CD8-positive, alpha-beta memory T cell (primary cell): ENCODE measurements at regions not wholly inside any gene's neighbourhood (a gene's known extent, or its start where the extent isn't known, plus 50 kb on each side); places are given as distances from the start of the nearest gene placed in this dataset.
A peak's percentile ranks its signal among the peaks of the same experiment; 100 is the strongest.

Experiments
- CTCF ChIA-PET: fragments of 350-600 bp; sonication (Branson Sonifier 250); formaldehyde crosslinking; loops from one replicate; lab custom pipeline; 2021; ENCODE audit warnings: antibody characterized with exemption; lab: Charles Lee
- POLR2A ChIA-PET: fragments of 350-600 bp; sonication (Branson Sonifier 250); formaldehyde crosslinking; loops from one replicate; lab custom pipeline; 2021; ENCODE audit warnings: antibody characterized with exemption; lab: Charles Lee
- DNase-seq, 5 donors: peaks; one replicate each; pipeline versions ENCODE4 v3.0.0 to v3.0.0-alpha.2; 2020 to 2022; ENCODE audit warnings: mixed read lengths in 1 of 5
- H3K27ac ChIP-seq: one replicate; pipeline ENCODE4 v1.7.0; 2013; ENCODE audit warnings: low read depth, mild to moderate bottlenecking, low read length, moderate library complexity
- H3K27me3 ChIP-seq: 2 replicates; pipeline ENCODE4 v1.7.0; 2013; ENCODE audit warnings: low read length, mild to moderate bottlenecking; ENCODE audit not compliant: insufficient read depth, poor library complexity, severe bottlenecking
- H3K36me3 ChIP-seq: 2 replicates; pipeline ENCODE4 v1.7.0; 2013; ENCODE audit warnings: mild to moderate bottlenecking, low read length, moderate library complexity; ENCODE audit not compliant: insufficient read depth
- H3K4me1 ChIP-seq: 2 replicates; pipeline ENCODE4 v1.7.0; 2013; ENCODE audit warnings: mild to moderate bottlenecking, low read length, moderate library complexity; ENCODE audit not compliant: insufficient read depth
- H3K4me3 ChIP-seq: 2 replicates; pipeline ENCODE4 v1.7.0; 2013; ENCODE audit warnings: mild to moderate bottlenecking, low read length
- H3K9me3 ChIP-seq: 2 replicates; pipeline ENCODE4 v1.7.0; 2013; ENCODE audit warnings: mild to moderate bottlenecking, low read length
- H3K27ac Mint-ChIP-seq, 8 donors: one replicate each; pipeline ENCODE4 v1.8.0; 2020 to 2021; ENCODE audit warnings: mixed read lengths in 8 of 8, mild to moderate bottlenecking in 6 of 8, inconsistent platforms in 3 of 8, moderate library complexity in 3 of 8
- H3K27me3 Mint-ChIP-seq, 2 donors: one replicate each; pipeline ENCODE4 v1.8.0; 2020 to 2021; ENCODE audit warnings: mixed read lengths in 2 of 2, mild to moderate bottlenecking in 1 of 2, moderate library complexity in 1 of 2
- H3K36me3 Mint-ChIP-seq, 3 donors: one replicate each; pipeline ENCODE4 v1.8.0; 2020 to 2021; ENCODE audit warnings: mixed read lengths in 3 of 3, inconsistent platforms in 1 of 3, mild to moderate bottlenecking in 1 of 3
- H3K4me1 Mint-ChIP-seq, 3 donors: one replicate each; pipeline ENCODE4 v1.8.0; 2020 to 2021; ENCODE audit warnings: mixed read lengths in 3 of 3, inconsistent platforms in 1 of 3, mild to moderate bottlenecking in 1 of 3
- H3K4me3 Mint-ChIP-seq, 7 donors: one replicate each; pipeline ENCODE4 v1.8.0; 2020 to 2021; ENCODE audit warnings: mixed read lengths in 7 of 7, mild to moderate bottlenecking in 6 of 7, moderate library complexity in 4 of 7, inconsistent platforms in 2 of 7
- H3K9me3 Mint-ChIP-seq, 5 donors: one replicate each; pipeline ENCODE4 v1.8.0; 2020 to 2022; ENCODE audit warnings: mixed read lengths in 5 of 5, mild to moderate bottlenecking in 3 of 5, moderate library complexity in 2 of 5, inconsistent platforms in 1 of 5

DNA sequence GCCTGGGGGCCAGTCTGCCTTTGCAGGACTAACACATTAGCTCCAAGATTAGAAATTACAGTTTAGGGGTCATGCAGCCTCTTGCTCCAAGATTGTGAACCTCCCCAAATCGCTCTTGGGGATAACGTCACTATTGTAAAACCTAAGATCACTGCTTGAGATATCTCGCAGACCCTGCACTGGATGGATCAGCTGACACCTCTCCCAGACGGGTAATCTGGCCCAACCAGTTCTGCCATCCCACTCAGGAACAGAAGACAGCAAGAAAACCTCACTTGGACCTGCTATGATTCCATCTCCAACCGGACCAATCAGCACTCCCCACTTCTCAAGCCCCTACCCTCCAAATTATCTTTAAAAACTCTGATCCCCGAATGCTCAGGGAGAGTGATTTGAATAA is 431.2 kb downstream of the GPM6A start:
- DNase-seq: no peak
- no peak overlapping the region for H3K4me3 ChIP-seq

DNA sequence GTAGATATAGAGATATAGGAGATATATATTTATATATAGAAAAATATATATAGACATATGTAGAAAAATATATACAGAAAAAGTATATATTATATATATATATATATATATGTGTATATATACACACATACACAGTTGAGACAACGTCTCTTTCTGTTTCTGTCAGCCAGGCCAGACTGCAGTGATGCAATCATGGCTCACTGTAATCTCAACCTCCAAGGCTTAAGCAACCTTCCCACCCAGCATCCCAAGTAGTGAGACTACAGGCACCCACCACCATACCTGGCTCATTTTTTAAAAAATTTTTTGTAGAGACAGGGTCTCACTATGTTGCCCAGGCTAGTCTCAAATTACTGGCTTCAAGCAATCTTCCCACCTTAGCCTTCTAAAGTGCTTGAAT is 426.3 kb downstream of the GPM6A start:
- ChIA-PET CTCF (no interaction called here), POLR2A (no interaction called here)
- H3K36me3 ChIP-seq: no peaks in the 10 kb centered on the region
- H3K27ac ChIP-seq: no peak overlapping the region
- H3K9me3 Mint-ChIP-seq: peaks cover 4 to 11% (median 9%) of the 10 kb centered on the region in 5 donors
- no peaks in the 10 kb centered on the region for H3K9me3 ChIP-seq
- H3K4me3 Mint-ChIP-seq: no peak overlapping the region
- no peaks in the 10 kb centered on the region for H3K36me3 Mint-ChIP-seq
- no peaks in the 10 kb centered on the region for H3K27me3 Mint-ChIP-seq
- H3K4me3 ChIP-seq: no peak overlapping the region
- H3K4me1 Mint-ChIP-seq: no peaks in the 10 kb centered on the region
- H3K27me3 ChIP-seq: no peaks in the 10 kb centered on the region
- no peaks in the 10 kb centered on the region for H3K4me1 ChIP-seq
- DNase-seq: no peak
- no peak overlapping the region for H3K27ac Mint-ChIP-seq

More for the DNA sequence above, 431.2 kb downstream of the GPM6A start:
- POLR2A ChIA-PET: no interaction called here
- CTCF ChIA-PET: no interaction called here
- no peaks in the 10 kb centered on the region for H3K27me3 ChIP-seq
- H3K36me3 ChIP-seq: no peaks in the 10 kb centered on the region
- H3K9me3 ChIP-seq: no peaks in the 10 kb centered on the region
- Mint-ChIP-seq H3K4me3 (no peak overlapping the region), H3K4me1 (no peaks in the 10 kb centered on the region), H3K9me3 (peaks cover 2 to 13% (median 7%) of the 10 kb centered on the region in 5 donors), H3K36me3 (no peaks in the 10 kb centered on the region), H3K27me3 (no peaks in the 10 kb centered on the region), H3K27ac (no peak overlapping the region)
- no peak overlapping the region for H3K27ac ChIP-seq
- H3K4me1 ChIP-seq: no peaks in the 10 kb centered on the region

DNA sequence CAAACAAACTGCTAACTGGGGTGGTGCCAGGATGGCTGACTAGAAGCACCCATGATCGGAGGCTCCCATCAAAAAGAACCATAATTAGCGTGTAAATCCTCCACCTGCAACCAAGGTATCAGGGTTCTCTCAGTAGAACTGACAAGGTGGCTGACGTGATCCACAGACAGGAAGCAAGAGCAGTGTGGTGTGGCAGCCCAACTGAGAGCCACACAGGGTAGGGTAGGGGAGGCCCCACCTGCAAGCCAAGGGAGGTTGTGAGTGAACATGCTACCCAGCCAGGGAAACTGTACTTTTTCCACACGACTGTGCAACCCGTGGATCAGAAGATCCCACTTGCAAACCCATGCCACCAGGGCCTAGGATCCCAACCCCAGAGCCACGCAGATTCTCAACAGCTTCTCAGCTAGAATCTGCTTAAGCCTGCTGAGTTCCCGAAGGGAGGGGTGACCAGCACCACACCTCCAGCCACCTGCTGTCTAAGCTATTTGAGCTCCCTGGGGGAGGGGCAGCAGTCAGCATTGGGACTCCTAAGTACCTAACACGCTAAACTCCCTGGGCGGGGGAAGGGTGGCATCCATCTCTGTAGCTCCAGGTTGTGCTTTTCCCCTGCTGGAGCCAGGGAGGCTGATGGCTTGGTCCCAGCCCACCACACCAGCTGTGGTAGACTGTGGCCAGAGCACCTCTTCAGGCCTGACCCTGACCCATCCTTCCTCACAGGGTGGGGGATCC is 425.1 kb downstream of the GPM6A start:
- H3K4me3 ChIP-seq: no peak overlapping the region
- ChIA-PET POLR2A (no interaction called here), CTCF (no interaction called here)
- Mint-ChIP-seq H3K4me3 (no peak overlapping the region), H3K4me1 (no peaks in the 10 kb centered on the region), H3K27me3 (no peaks in the 10 kb centered on the region), H3K36me3 (no peaks in the 10 kb centered on the region), H3K9me3 (peaks cover 2 to 16% (median 7%) of the 10 kb centered on the region in 5 donors), H3K27ac (peak overlapping the region in 1 of 8 donors; percentile 38)
- no peaks in the 10 kb centered on the region for H3K27me3 ChIP-seq
- no peaks in the 10 kb centered on the region for H3K9me3 ChIP-seq
- H3K27ac ChIP-seq: no peak overlapping the region
- no peak for DNase-seq
- no peaks in the 10 kb centered on the region for H3K4me1 ChIP-seq
- no peaks in the 10 kb centered on the region for H3K36me3 ChIP-seq

DNA sequence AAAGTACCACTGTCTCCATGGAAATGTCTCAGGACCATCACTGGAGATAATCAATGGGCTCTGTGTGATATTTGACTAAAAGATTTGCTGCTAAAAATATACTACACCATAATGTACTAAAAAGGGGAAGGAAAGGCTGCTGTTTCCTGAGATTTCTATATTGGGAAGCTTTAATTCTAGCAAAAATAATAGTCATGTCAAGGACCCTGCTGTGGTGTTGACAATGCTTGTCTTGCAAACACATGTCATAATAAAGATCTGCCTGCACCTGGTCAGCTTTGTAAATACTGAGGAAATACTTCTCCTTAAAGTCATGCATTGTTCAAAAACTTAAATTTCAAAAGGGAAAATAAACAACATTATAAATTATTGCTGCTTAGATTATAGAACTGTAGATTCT is 417.9 kb downstream of the GPM6A start:
- CTCF ChIA-PET: no interaction called here
- no peak overlapping the region for H3K27ac ChIP-seq
- no peaks in the 10 kb centered on the region for H3K4me1 Mint-ChIP-seq
- H3K27me3 ChIP-seq: no peaks in the 10 kb centered on the region
- no peaks in the 10 kb centered on the region for H3K4me1 ChIP-seq
- H3K9me3 Mint-ChIP-seq: peaks cover 2 to 27% (median 8%) of the 10 kb centered on the region in 5 donors
- H3K9me3 ChIP-seq: no peaks in the 10 kb centered on the region
- no peak overlapping the region for H3K4me3 Mint-ChIP-seq
- POLR2A ChIA-PET: no interaction called here
- no peaks in the 10 kb centered on the region for H3K27me3 Mint-ChIP-seq
- no peaks in the 10 kb centered on the region for H3K36me3 Mint-ChIP-seq
- H3K36me3 ChIP-seq: no peaks in the 10 kb centered on the region
- no peak overlapping the region for H3K27ac Mint-ChIP-seq
- no peak for DNase-seq
- no peak overlapping the region for H3K4me3 ChIP-seq

DNA sequence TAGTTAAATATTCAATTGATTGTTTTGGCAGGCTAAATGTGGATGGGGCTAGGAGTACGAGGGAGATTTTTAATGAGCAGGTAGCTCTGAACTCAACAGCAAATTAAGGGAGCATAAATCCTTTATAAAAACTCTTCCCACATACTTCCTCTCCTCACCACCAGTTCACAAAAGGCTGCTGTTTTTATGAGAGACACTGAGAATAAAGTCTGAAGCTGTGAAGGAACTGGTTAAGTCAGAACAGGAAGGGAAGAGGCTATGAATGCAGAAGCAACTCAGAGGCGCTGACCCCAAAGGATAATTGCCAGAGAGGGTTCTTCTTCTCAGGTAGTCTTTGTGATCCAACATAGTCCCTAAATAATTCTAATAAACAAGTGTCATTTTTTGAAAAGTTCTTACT is 406.1 kb downstream of the GPM6A start:
- Histone ChIP-seq H3K9me3 (no peaks in the 10 kb centered on the region), H3K36me3 (no peaks in the 10 kb centered on the region), H3K27me3 (no peaks in the 10 kb centered on the region), H3K4me1 (no peaks in the 10 kb centered on the region), H3K4me3 (no peak overlapping the region), H3K27ac (no peak overlapping the region)
- Mint-ChIP-seq H3K27ac (no peak overlapping the region), H3K9me3 (peaks cover 0 to 5% (median 2%) of the 10 kb centered on the region in 5 donors), H3K36me3 (no peaks in the 10 kb centered on the region), H3K27me3 (no peaks in the 10 kb centered on the region), H3K4me3 (no peak overlapping the region), H3K4me1 (no peaks in the 10 kb centered on the region)
- no peak for DNase-seq
- CTCF ChIA-PET: no interaction called here
- POLR2A ChIA-PET: interaction anchor here (0.6 kb wide), 1 partner anchor 21 kb away, joined by 3 read pairs; no protein-coding TSS in a partner anchor

DNA sequence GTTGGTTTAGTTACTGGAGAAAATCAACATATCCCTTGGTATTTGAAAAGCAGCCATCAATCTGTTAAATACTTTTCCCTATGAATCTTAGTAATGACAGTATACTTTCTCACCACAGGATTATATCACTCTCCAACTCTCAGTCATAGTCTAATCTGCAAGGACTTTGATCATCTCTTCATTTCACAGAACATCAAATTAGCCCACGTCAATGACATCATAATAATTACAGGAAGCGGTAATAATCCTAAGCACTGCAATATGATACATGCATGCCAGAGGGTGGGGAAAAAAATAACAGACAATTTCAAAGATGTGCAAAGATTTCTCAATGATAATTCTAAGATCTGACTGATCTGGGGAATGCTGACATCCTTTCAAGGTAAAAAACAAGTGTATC is 404.1 kb downstream of the GPM6A start:
- Histone ChIP-seq H3K27ac (no peak overlapping the region), H3K4me3 (no peak overlapping the region), H3K4me1 (no peaks in the 10 kb centered on the region), H3K9me3 (no peaks in the 10 kb centered on the region), H3K36me3 (no peaks in the 10 kb centered on the region), H3K27me3 (no peaks in the 10 kb centered on the region)
- Mint-ChIP-seq H3K27ac (no peak overlapping the region), H3K9me3 (peaks cover 0 to 5% (median 4%) of the 10 kb centered on the region in 5 donors), H3K36me3 (no peaks in the 10 kb centered on the region), H3K4me3 (no peak overlapping the region), H3K4me1 (no peaks in the 10 kb centered on the region), H3K27me3 (no peaks in the 10 kb centered on the region)
- ChIA-PET POLR2A (no interaction called here), CTCF (no interaction called here)
- DNase-seq: no peak

DNA sequence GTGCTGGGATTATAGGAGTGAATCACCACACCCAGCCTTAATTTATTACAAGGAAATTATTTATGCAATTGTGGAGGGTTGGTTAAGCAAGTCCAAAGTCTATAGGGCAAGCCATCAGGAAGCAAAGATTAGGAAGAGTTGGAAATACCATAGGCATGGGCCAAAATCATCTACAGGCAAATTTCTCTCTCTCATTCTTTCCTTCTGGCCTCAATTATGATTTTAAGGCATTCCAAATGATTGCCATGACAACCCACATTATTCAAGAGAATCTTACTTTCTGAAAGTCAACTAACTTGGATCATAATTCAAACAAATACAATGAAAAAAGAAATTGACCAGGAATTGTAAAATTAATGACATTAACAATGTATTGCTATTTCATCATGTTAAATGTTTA is 400.8 kb downstream of the GPM6A start:
- Mint-ChIP-seq H3K27me3 (peaks cover 0 to 3% of the 10 kb centered on the region in 2 donors), H3K27ac (no peak overlapping the region), H3K9me3 (peaks cover 6 to 20% (median 14%) of the 10 kb centered on the region in 5 donors), H3K36me3 (no peaks in the 10 kb centered on the region), H3K4me3 (no peak overlapping the region), H3K4me1 (no peaks in the 10 kb centered on the region)
- Histone ChIP-seq H3K27me3 (no peaks in the 10 kb centered on the region), H3K36me3 (no peaks in the 10 kb centered on the region), H3K4me3 (no peak overlapping the region), H3K4me1 (no peaks in the 10 kb centered on the region), H3K27ac (no peak overlapping the region), H3K9me3 (no peaks in the 10 kb centered on the region)
- ChIA-PET CTCF (no interaction called here), POLR2A (no interaction called here)
- no peak for DNase-seq

DNA sequence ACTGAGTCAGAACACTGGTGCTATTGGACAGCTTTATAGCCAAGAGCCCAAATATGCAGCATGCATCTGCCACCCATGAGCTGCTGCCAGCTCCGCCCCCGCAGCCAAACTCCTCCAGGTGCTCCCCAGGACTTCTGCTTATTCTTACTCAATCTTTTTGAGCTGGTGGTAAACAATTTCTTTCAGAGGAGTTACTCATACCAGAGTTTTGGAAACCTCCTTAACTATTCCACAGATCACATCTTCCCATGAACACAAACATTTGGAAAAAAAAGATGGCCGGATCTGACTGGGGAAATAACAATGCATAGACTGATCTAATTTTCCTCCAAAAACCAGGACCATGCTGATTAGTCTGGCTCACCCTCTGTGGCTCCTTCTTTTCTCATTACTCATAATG is 399.9 kb downstream of the GPM6A start:
- CTCF ChIA-PET: no interaction called here
- DNase-seq: no peak
- Mint-ChIP-seq H3K36me3 (no peaks in the 10 kb centered on the region), H3K4me3 (no peak overlapping the region), H3K9me3 (peaks cover 7 to 23% (median 14%) of the 10 kb centered on the region in 5 donors), H3K4me1 (no peaks in the 10 kb centered on the region), H3K27ac (no peak overlapping the region), H3K27me3 (peaks cover 0 to 3% of the 10 kb centered on the region in 2 donors)
- H3K36me3 ChIP-seq: no peaks in the 10 kb centered on the region
- H3K4me1 ChIP-seq: no peaks in the 10 kb centered on the region
- no peaks in the 10 kb centered on the region for H3K9me3 ChIP-seq
- no peaks in the 10 kb centered on the region for H3K27me3 ChIP-seq
- H3K4me3 ChIP-seq: no peak overlapping the region
- no peak overlapping the region for H3K27ac ChIP-seq
- POLR2A ChIA-PET: no interaction called here
